ENCODE measurements at regions not wholly inside any gene's neighbourhood (a gene's known extent, or its start where the extent isn't known, plus 50 kb on each side); places are given as distances from the start of the nearest gene placed in this dataset.

GRCh38 chr14:83247924-83248639 is 1714.4 kb upstream of the SEL1L start:
- no peak overlapping the region for H3K27ac ChIP-seq
- H3K36me3 ChIP-seq, result no peaks in the 10 kb centered on the region
- H3K27me3 ChIP-seq, result no peaks in the 10 kb centered on the region
- no peak for TF ChIP-seq CTCF (IDR thresholded peaks at IDR 0.05)
- H3K9me3 ChIP-seq, result no peaks in the 10 kb centered on the region
- H3K4me1 ChIP-seq (ENCODE audit: control insufficient read depth in 1 of 2, insufficient read depth in 1 of 2, low read depth in 1 of 2, low read length in 1 of 2), result peaks cover 1 to 2% of the 10 kb centered on the region in 2 experiments
- no peak overlapping the region for H3K4me3 ChIP-seq (ENCODE audit: low read depth in 1 of 2, low read length in 1 of 2)

- no peaks in the 10 kb centered on the region for H3K27me3 ChIP-seq
- no peak overlapping the region for H3K4me3 ChIP-seq (ENCODE audit: low read depth in 1 of 2, low read length in 1 of 2)
- peaks cover 21 to 31% of the 10 kb centered on the region in 2 experiments for H3K4me1 ChIP-seq (ENCODE audit: control insufficient read depth in 1 of 2, insufficient read depth in 1 of 2, low read depth in 1 of 2, low read length in 1 of 2)
- no peaks in the 10 kb centered on the region for H3K9me3 ChIP-seq
- H3K36me3 ChIP-seq, result no peaks in the 10 kb centered on the region
- TF ChIP-seq CTCF (IDR thresholded peaks at IDR 0.05), result no peak
- H3K27ac ChIP-seq, result no peak overlapping the region
Observed at GRCh38 chr14:83251402-83251801, 1717.7 kb upstream of the SEL1L start.

GRCh38 chr14:83253870-83254269 is 1720.2 kb upstream of the SEL1L start:
- Histone ChIP-seq H3K27ac (peak overlapping the region; percentile 63), H3K4me3 (ENCODE audit: low read depth in 1 of 2, low read length in 1 of 2) (no peak overlapping the region), H3K4me1 (ENCODE audit: control insufficient read depth in 1 of 2, insufficient read depth in 1 of 2, low read depth in 1 of 2, low read length in 1 of 2) (peaks cover 30 to 36% of the 10 kb centered on the region in 2 experiments), H3K27me3 (no peaks in the 10 kb centered on the region), H3K9me3 (no peaks in the 10 kb centered on the region), H3K36me3 (no peaks in the 10 kb centered on the region)
- no peak for TF ChIP-seq CTCF (IDR thresholded peaks at IDR 0.05)

GRCh38 chr14:83255015-83255726 is 1721.5 kb upstream of the SEL1L start:
- Histone ChIP-seq H3K9me3 (no peaks in the 10 kb centered on the region), H3K4me1 (ENCODE audit: control insufficient read depth in 1 of 2, insufficient read depth in 1 of 2, low read depth in 1 of 2, low read length in 1 of 2) (peaks cover 30 to 36% of the 10 kb centered on the region in 2 experiments), H3K27ac (peak overlapping the region; percentile 63), H3K27me3 (no peaks in the 10 kb centered on the region), H3K36me3 (no peaks in the 10 kb centered on the region), H3K4me3 (ENCODE audit: low read depth in 1 of 2, low read length in 1 of 2) (no peak overlapping the region)
- TF ChIP-seq CTCF (IDR thresholded peaks at IDR 0.05), result no peak

GRCh38 chr14:83255727-83256090 is 1722.1 kb upstream of the SEL1L start:
- H3K4me3 ChIP-seq (ENCODE audit: low read depth in 1 of 2, low read length in 1 of 2), result no peak overlapping the region
- no peak for TF ChIP-seq CTCF (IDR thresholded peaks at IDR 0.05)
- no peaks in the 10 kb centered on the region for H3K36me3 ChIP-seq
- no peaks in the 10 kb centered on the region for H3K27me3 ChIP-seq
- H3K9me3 ChIP-seq, result no peaks in the 10 kb centered on the region
- H3K4me1 ChIP-seq (ENCODE audit: control insufficient read depth in 1 of 2, insufficient read depth in 1 of 2, low read depth in 1 of 2, low read length in 1 of 2), result peaks cover 30 to 36% of the 10 kb centered on the region in 2 experiments
- peak overlapping the region; percentile 63 for H3K27ac ChIP-seq
